HL-60/S4 (cell line): ENCODE measurements at regions not wholly inside any gene's neighbourhood (a gene's known extent, or its start where the extent isn't known, plus 50 kb on each side); places are given as distances from the start of the nearest gene placed in this dataset.
"Not testable (repeated sequence)": the region's sequence is repeated elsewhere in the genome, so short reads cannot be mapped to it uniquely, and the experiment has no call there.

Source experiments
- in situ Hi-C: fragments of 300-500 bp; cut with MboI; formaldehyde crosslinking; loops from 2 replicates; pipeline ENCODE4 v1.14.3; 2022; ENCODE audit warnings: low sequenced_read_pairs

- in situ Hi-C loops, result no loop called here
Observed at GRCh38 chr12:89289720-89290119, 62.6 kb downstream of the DUSP6 start.

- in situ Hi-C loops, result no loop called here
Observed at GRCh38 chr12:89288959-89289358, 63.3 kb downstream of the DUSP6 start.

- in situ Hi-C loops, result no loop called here
Observed at GRCh38 chr12:89286501-89286900, 65.8 kb downstream of the DUSP6 start.

GRCh38 chr12:89281539-89281867 lies 70.8 kb downstream of the DUSP6 start:
- in situ Hi-C loops, result no loop called here

- in situ Hi-C loops, result no loop called here
Observed at GRCh38 chr12:89280833-89281538, 71.3 kb downstream of the DUSP6 start.

GRCh38 chr12:89279499-89279898 lies 72.8 kb downstream of the DUSP6 start:
- in situ Hi-C loops, result no loop called here

- in situ Hi-C loops, result no loop called here
Observed at GRCh38 chr12:89278862-89279261, 73.4 kb downstream of the DUSP6 start.

- in situ Hi-C loops, result no loop called here
Observed at GRCh38 chr12:89278169-89278568, 74.1 kb downstream of the DUSP6 start.

GRCh38 chr12:89276860-89277259 lies 75.4 kb downstream of the DUSP6 start:
- in situ Hi-C loops, result no loop called here

GRCh38 chr12:89273525-89273924 lies 78.8 kb downstream of the DUSP6 start:
- in situ Hi-C loops, result no loop called here

- in situ Hi-C loops, result no loop called here
Observed at GRCh38 chr12:89270548-89270947, 81.8 kb downstream of the DUSP6 start.

- in situ Hi-C loops, result no loop called here
Observed at GRCh38 chr12:89269174-89269573, 83.1 kb downstream of the DUSP6 start.

- in situ Hi-C loops, result no loop called here
Observed at GRCh38 chr12:89267404-89267803, 84.9 kb downstream of the DUSP6 start.

GRCh38 chr12:89266574-89267188 lies 85.6 kb downstream of the DUSP6 start:
- in situ Hi-C loops, result not testable (repeated sequence)

- in situ Hi-C loops, result no loop called here
Observed at GRCh38 chr12:89264837-89265236, 87.5 kb downstream of the DUSP6 start.

- in situ Hi-C loops, result no loop called here
Observed at GRCh38 chr12:89263900-89264299, 88.4 kb downstream of the DUSP6 start.

GRCh38 chr12:89262855-89263552 lies 89.3 kb downstream of the DUSP6 start:
- in situ Hi-C loops, result no loop called here

GRCh38 chr12:89261982-89262381 lies 90.3 kb downstream of the DUSP6 start:
- in situ Hi-C loops, result no loop called here

- in situ Hi-C loops, result no loop called here
Observed at GRCh38 chr12:89260841-89261637, 91.3 kb downstream of the DUSP6 start.

GRCh38 chr12:89259821-89260220 lies 92.5 kb downstream of the DUSP6 start:
- in situ Hi-C loops, result no loop called here

GRCh38 chr12:89258240-89258969 lies 93.9 kb downstream of the DUSP6 start:
- in situ Hi-C loops, result no loop called here
